ENCODE measurements at regions not wholly inside any gene's neighbourhood (a gene's known extent, or its start where the extent isn't known, plus 50 kb on each side); places are given as distances from the start of the nearest gene placed in this dataset.

DNA sequence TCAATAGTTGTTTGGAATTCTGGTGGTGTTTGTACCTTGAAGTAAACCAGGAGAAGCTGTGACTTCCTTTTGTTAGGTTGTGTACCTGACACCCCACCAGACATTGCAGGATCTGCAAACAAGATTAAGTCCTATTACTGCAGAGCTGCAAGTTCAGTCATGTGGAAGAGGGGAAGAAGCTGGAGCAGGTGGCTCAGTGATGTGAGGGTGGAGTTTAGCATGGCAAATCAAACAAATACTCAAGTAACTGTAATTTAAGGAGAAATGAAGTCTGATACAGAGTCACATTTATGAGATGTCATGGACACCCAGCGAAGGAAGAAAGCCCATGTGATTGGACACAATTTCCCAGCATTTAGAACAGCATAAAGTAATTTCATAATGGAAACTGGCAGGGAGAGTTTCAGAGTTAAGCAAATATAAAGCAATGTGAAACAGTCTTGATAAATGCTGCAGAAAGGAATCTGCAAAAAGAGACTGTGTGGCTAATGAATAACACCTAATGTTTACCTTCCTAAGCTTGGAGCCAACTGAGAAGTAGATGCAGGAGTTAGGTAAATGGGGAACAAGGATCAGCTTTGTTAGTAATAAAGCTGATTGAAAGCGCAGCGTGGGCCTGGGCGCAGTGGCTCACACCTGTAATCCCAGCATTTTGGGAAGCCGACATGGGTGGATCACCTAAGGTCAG, 249.1 kb downstream of the GBA3 start:
- DNase-seq: no peak

DNA sequence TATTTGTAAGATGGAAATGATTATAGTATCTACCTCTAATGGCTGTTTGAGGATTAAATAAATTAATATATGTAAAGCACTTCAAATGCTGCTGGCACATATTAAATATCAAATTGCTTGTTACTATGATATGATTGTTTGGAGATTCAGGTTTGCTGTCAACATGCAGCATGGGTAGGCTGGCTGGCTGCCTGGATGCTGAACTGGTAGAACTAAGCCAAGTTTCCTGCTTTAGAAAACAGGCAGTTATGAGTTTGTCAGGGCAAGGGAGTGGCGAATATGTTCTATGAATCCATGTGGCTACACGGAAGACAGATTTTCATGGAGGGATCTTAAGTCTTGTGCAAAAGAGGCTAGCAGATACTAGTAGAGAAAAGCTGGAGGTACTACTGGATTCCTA, 239.6 kb downstream of the GBA3 start:
- no peak for DNase-seq

DNA sequence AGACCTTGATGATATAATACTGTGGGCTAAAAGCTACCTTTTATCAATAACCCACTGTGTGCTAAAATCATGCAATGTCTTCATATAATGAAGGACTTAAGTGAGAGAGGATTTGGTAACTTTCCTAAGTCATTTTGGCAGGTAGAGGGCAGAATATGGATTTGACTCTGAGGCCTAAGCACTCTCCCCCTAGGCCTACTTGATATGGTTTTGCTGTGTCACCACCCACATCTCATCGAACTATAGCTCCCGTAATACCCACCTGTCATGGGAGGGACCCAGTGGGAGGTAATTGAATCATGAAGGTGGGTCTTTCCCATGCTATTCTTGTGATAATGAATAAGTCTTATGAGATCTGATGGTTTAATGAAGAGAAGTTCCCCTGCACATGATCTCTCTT, 229.7 kb downstream of the GBA3 start:
- no peak for DNase-seq

DNA sequence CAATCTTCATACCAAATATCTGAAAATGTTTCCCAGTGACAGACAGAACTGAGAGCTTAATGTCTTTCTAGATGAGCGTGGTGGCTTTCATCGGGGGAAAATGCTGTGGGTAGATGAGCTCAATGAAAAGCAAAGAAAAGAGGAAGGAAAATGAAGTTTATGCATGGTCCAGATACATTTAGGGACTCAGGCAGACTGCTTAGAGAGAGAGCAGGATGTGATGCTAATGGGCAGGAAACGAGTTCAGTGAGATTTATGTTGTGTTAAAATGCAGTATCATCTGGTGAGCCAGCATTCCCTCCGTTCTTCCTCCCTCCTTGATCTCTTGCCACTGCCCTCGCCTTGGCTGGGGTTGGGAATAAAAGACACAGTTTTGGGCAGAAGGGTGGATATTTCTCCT, 229.2 kb downstream of the GBA3 start:
- DNase-seq: no peak

DNA sequence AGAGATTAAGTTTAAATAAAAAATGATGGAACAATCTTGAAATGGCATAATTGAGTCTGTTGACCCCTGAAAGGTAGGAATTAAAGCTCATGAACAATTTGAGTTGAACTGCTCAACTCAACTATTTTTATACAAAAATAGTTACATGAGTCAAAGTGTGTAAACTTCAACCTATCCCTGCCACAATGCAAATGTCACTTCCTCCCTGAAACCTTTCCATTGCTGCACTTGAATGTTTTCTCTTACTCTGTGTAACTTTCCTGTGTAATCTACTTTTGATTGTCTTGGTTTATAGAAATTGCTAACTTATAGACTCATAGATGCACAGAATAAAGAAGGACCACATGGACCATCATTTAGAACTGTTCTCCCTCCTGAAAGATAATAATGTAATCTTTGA, 218.5 kb downstream of the GBA3 start:
- DNase-seq: no peak

GRCh38 chr4:22910200-22910599, 217.5 kb downstream of the GBA3 start:
- no peak for DNase-seq

DNA sequence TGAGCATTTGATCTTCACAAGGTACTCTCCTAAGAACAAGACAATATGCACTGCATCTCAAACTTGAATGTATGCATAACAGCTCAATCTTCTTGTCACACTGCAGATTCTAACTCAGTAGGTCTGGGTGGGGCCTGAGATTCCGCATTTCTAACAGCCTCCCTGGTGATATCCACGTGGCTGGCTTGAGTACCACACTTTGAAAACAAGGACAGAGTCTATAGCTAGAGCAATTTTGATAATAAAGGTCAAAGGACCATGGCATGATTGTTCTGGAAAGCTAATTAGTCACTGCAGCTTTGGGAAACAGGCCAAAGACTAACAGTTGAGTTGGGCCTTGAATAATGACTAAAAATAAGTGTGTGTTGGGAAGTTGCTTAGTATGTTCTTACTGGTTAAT, 213.3 kb downstream of the GBA3 start:
- no peak for DNase-seq

- no peak for DNase-seq
These were observed 211.2 kb downstream of the GBA3 start for GRCh38 chr4:22903913-22904312.

DNA sequence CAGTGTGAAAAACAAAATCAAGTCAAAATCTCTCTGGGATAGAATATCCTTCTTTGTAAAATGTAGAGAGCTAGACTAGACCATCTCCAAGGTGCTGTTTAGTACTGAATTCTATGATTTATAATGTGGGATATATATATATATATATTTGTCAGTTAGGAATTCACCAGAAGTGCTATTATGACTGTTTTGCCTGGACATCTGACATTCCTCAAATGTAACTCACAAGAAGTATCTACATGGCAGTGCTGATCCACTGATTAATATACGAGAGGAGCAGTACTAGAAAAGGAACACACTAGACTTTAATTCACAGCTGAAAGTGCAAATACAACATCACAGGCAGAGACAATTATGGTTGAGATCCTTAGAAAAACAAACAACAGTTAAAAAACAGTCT, 208.9 kb downstream of the GBA3 start:
- DNase-seq: peak; percentile 59

DNA sequence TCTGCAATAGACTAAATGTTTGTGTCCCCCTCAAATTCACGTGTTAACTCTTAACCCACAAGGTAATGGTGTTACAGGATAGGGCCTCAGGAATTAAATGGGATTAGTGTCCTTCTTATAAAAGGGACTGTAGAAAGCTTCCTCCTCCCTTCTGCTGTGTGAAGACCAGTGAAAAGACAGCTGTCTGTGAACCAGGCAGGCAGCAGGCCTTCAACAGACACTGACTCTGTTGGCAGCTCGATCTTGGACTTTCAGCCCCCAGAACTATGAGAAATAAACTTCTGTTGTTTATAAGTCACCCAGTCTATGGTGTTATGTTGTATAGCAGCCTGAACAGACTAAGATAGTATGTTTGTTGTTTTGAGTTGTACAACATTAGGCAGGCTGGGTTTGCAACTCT, 208.1 kb downstream of the GBA3 start:
- DNase-seq: no peak

DNA sequence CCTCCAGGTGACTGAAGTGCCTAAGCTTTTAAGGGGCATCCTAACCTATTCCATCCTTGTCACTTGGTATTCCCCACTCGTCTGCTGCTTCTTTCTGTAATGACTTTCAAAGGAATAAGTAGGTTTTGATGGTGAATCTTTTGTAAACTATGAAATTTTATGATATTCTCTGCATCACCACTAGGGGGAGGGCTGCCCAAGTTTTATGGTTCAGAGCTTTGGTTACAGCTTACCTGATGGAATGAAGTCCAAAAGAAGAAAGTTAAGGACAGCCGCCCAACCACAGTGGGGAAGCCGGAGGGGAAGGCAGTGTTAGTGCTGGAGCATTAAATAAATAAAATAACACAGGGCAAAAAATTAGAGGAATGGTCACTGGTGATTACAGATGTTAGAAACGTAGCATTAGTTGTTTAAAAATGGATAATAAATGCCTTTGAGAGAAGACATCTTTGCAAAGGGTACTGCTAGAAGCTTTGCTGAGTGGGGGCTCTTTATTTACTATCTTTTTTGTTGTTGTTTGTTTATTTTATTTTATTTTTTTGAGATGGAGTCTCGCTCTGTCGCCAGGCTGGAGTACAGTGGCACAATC, 204.9 kb downstream of the GBA3 start:
- peak; percentile 17 for DNase-seq

DNA sequence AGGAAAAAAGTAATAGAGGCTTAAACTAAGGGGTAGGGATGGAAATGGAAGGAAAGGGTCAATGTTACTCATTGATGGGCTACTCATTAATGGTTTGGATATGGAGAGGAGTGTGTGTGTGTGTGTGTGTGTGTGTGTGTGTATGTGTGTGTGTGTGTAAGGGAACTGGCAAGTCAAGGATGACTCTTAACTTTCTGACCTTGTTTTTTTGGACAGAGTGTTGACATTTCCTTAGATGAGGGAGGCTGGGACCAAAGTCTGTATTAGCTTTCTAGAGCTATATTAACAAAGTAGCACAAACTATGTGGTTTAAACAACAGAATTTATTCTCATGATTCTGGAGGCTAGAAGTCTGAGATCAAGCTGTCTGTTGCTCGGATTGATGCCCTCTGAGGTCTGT, 202.7 kb downstream of the GBA3 start:
- DNase-seq: no peak

DNA sequence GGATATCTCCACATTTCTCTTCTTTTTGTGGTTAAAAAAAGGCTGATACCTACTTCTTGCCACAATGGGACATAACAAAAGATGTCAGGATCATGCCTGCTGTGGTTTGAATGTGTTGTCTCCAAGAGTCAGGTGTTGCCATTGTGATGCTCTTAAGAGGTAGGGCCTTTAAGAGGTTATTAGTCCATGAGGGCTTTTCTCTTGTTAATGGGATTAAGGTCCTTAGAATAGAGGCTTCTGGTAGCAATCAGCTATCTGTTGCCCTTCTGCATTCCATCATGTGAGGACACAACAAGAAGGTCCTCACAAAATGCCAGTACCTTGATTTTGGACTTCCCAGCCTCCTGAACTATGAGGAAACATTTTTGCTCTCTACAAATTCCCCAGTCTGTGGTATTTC, 191.4 kb downstream of the GBA3 start:
- no peak for DNase-seq

- no peak for DNase-seq
These were observed 188.7 kb downstream of the GBA3 start for GRCh38 chr4:22881411-22881810.

- no peak for DNase-seq
These were observed 184.8 kb downstream of the GBA3 start for GRCh38 chr4:22877486-22878052.

- DNase-seq: no peak
These were observed 183.5 kb downstream of the GBA3 start for GRCh38 chr4:22876270-22876669.

GRCh38 chr4:22875587-22876257, 183.0 kb downstream of the GBA3 start:
- DNase-seq: no peak

DNA sequence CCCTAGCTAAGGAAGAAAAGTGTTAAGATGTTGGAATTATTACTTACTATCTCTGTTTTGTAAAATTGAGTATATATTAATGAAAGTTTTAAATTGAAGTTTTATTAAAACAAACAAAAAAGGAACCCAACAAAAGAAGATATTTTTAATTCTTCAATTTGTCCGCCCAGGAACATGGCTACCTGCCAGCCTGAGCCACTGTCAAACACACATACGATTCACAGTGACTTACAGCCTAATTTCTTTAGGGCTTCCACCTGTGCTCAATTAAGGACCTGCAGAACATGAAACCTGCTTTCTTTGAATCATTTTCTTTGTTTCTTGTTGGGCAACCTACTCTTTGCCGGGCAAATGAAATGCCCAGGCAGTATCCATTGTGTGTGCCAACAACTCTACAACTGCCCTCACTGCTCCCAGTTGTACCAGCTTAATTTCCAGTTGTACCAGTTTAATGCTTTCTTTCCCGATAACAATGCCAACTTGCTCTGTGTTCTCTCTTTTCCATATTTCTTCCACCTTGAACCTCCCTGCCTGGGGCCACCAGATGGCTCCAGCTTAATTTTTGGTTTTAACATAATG, 181.7 kb downstream of the GBA3 start:
- no peak for DNase-seq

- no peak for DNase-seq
These were observed 181.2 kb downstream of the GBA3 start for GRCh38 chr4:22873899-22874298.

GRCh38 chr4:22870847-22871449, 178.2 kb downstream of the GBA3 start:
- no peak for DNase-seq

- no peak for DNase-seq
These were observed 176.5 kb downstream of the GBA3 start for GRCh38 chr4:22869235-22869634.

All from fibroblast of skin of right quadriceps (primary cell).